HG02610 (cell line): ENCODE measurements at regions not wholly inside any gene's neighbourhood (a gene's known extent, or its start where the extent isn't known, plus 50 kb on each side); places are given as distances from the start of the nearest gene placed in this dataset.

Experiments used
- ATAC-seq: cut with Tn5 transposase; IDR thresholded peaks from one replicate; pipeline ENCODE4 v1.9.1; 2021; ENCODE audit warnings: mild to moderate bottlenecking, moderate library complexity; ENCODE audit not compliant: unreplicated experiment

DNA sequence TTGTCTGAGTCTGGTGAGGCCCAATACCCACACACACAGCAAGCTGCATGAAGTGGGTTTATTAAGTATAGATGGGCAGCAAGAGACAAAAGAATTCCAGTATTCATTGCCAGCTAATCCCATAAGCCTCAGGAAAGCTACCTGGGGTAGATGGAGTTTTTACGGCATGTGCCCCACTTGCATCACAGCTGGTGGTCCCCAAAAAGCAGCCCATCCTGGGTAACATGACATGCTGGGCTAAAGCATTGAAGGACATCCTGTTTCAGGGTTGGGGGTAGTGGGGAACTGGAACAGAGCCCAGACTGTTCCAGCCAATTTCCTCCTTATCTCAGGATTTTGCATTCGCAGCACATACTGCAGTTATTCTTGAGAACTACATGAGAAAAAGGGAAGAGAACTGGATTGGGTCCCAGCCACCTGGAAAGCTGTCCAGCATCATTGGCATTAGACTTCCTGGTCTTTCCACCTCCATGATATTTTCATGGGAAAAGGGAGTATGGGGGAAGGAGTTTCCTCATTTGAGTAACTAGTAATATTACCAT lies 240.1 kb upstream of the MMADHC start:
- no peak for ATAC-seq

- no peak for ATAC-seq
Measured at GRCh38 chr2:149826471-149827125, 239.0 kb upstream of the MMADHC start.

DNA sequence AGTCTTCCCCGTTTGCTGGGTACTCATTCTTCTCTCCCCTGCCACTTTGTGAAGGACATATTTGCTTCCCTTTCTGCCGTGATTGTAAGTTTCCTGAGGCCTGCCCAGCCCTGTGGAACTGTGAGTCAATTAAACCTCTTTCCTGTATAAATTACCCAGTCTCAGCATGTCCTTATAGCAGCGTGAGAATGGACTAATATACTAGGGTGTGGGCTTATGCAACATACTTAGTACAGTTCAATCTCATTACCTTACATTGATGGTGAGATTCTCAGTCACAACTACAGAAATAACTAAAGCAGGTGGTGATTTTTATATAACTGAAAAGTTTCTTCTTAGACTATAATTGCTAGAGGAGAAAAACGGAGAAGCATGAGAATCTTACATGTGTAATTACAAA lies 237.9 kb upstream of the MMADHC start:
- no peak for ATAC-seq

GRCh38 chr2:149824136-149824535 lies 236.6 kb upstream of the MMADHC start:
- ATAC-seq, result no peak

GRCh38 chr2:149819356-149819957 lies 231.9 kb upstream of the MMADHC start:
- no peak for ATAC-seq

GRCh38 chr2:149816756-149817551 lies 229.4 kb upstream of the MMADHC start:
- ATAC-seq, result no peak

DNA sequence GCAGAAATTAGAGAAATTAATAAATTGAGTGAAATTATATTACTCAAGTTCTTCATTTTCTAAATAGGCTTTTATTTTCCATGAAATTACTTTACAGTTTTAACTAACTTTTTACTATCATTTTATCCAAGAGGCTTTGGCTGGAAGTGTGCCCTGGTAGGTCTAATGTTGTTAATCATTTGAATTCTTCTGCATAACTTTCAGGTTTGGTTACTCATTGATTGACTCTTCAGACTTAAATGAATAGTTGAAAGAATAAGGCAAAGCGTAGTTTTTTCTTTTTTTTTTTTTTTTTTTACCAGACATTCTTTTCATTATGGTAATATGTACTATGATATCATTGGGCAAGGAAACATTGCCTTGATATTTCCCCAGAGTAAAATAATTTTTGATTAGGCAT lies 228.4 kb upstream of the MMADHC start:
- ATAC-seq, result no peak

DNA sequence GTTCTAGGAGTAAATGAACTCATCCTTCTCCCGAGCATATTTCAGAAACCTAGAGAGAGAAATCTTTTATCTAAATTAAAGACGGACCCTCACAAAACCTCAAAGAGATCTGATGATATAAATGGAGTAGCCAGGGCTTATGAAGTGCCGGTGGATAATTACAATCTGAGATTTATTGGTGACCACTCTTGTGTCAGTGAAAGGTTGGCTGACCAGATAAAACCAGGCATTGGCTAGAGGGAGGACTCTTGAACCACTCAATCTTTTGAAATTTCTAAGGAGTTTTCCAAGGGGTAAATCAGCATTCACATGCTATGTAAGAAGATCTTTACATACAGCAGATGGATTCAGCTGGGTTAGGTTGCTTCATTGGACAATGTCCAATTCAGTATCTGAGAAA lies 227.3 kb upstream of the MMADHC start:
- no peak for ATAC-seq

DNA sequence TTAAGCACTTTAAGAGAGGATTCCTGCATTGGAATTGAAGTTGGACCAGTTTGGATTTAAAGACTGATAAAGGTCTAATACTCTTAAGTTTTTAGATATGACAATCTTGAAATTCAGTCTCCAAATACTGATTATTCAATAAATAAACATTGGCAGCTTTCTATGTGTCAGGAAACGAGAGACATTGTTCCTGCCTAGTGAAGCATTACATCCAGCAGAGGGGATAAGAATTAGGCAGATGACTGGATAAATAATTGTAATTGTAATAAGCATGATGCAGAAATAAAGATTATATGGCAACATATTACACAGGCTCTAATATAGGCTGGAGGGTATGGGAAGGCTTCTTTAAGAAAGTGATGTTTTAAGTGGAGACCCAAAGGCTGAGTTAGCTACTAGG lies 226.5 kb upstream of the MMADHC start:
- no peak for ATAC-seq

- ATAC-seq, result no peak
Measured at GRCh38 chr2:149808556-149808955, 221.0 kb upstream of the MMADHC start.

DNA sequence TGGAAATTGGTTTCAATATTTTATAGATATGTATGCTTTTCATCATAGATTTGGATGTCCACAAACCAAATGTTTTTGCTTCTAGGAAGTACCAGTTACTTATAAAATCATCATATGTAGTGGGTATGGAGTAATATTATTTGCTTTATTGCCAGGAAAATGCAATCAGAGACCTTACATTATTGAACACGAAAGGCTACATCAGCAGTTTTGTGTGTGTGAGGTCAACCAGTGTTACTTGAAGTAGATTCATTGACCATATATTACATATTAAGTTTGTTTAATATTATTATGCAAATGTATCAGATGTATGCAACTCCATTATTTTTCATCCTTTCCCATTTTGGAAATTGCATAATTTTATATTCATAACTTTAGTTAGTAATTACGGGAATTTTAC lies 219.1 kb upstream of the MMADHC start:
- ATAC-seq, result no peak

DNA sequence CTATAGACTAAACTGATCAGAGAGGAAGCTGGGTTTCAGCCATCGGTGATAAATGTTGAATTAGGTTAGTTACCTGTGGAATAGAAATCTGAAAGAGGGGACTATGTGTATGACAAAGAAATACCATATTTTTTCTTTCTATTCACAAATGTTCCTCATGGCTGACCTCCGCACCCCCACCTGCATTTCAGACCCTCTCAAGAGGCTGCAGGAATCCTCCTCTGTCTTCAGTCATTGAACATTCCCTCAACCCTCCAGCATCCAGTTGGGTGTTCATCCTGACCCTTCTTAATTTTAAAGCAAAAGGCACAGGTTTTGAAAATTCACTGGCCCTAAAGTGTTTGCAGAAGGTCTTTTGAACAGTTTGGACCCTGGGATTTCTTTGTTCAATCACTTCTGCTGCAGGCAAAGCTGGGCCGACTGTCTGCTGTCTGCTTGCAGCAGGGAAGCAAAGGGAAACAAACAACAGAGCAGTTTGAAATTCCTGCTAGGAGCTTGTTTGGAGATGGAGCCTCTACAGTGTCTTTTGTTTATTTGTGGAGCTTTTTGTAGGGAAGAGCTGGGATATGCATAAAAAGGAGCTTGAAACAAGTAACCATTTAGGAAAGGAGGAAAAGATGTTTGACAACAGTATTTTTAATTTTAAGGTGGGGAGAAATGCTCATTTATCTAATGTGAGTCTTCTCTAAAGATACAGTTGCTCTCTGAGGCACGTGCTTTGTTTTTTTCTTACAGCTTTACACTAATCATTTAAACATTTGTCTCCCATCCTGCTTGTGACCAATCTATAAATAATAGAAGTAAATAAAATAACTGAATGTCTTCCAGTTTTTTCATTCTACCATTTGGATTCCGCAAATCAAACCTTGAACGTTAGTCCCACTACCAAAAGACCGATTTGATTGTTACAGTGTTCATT lies 213.3 kb upstream of the MMADHC start:
- no peak for ATAC-seq

GRCh38 chr2:149799013-149799705 lies 211.6 kb upstream of the MMADHC start:
- ATAC-seq, result no peak

DNA sequence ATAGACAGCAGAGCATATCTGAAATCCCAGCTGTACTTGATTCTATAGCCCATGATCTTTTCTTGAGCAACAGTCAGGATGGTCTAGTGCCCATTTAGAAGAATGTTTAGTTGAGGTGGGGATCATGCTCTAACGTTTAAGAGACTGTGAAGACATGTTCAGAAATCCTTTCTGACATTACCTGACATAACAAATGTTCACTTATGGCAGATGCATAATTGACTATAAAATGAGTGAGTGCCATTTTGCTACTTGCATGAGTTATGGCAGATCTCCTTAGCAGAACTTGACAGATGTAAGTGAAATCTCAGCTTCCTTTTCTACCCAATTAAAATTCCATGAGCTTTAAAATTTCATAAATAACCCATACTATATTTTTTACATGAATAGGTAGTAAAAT lies 209.5 kb upstream of the MMADHC start:
- no peak for ATAC-seq

DNA sequence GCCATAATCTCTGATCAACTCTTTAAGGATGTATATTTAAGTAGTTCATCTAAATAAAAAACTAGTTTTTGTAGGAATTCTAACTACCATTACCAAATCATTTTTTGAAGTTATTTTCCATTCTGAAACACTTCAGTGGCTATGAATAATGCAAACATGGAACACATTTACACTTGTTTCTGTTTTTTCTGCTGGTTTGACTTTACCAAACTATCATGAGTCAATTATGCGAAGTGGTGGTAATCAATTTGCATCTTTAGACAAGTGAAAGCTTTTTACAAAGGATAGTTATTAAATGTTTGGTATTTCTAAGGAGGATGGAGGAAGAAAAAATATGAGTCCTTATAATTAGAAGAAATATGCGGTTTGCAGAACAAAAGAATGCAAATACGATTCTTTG lies 202.0 kb upstream of the MMADHC start:
- ATAC-seq, result no peak

- ATAC-seq, result no peak
Measured at GRCh38 chr2:149787206-149787605, 199.6 kb upstream of the MMADHC start.

- ATAC-seq, result no peak
Measured at GRCh38 chr2:149783284-149783683, 195.7 kb upstream of the MMADHC start.

DNA sequence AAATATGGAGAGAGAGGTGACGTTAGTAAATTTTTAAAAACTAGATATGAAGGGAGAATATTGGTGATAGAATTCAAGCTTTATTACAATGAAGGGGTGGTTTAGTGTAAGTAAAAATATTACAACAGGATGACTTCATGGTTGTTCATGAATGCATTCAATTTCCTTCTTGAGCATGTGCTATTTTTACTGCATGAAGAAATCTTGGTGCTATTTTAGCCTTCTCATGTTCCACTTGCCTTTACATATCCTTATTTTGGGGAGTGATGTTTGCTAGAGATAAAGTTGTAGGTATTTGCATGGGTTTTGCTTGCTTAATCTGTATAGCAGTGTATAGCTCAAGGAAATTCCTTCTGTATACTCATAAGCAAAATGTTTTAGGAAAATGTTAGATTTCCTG lies 195.0 kb upstream of the MMADHC start:
- no peak for ATAC-seq

- ATAC-seq, result no peak
Measured at GRCh38 chr2:149781263-149781808, 193.8 kb upstream of the MMADHC start.

- ATAC-seq, result no peak
Measured at GRCh38 chr2:149773006-149773405, 185.4 kb upstream of the MMADHC start.
